ENCODE measurements at regions not wholly inside any gene's neighbourhood (a gene's known extent, or its start where the extent isn't known, plus 50 kb on each side); places are given as distances from the start of the nearest gene placed in this dataset.
A peak's percentile ranks its signal among the peaks of the same experiment; 100 is the strongest.

- H3K27me3 ChIP-seq, result no peaks in the 10 kb centered on the region
These were observed 280.5 kb downstream of the TLL1 start for GRCh38 chr4:166153548-166153947.

GRCh38 chr4:166162327-166162726, 289.3 kb downstream of the TLL1 start:
- no peak overlapping the region for H3K27ac ChIP-seq
- no peaks in the 10 kb centered on the region for H3K36me3 ChIP-seq
- H3K27me3 ChIP-seq, result no peaks in the 10 kb centered on the region
- no peak for TF ChIP-seq EP300 (IDR thresholded peaks at IDR 0.05; ENCODE audit: low read depth)
- no peak for TF ChIP-seq POLR2AphosphoS5 (IDR thresholded peaks at IDR 0.05)
- TF ChIP-seq CTCF (IDR thresholded peaks at IDR 0.05), result no peak
- no peak for TF ChIP-seq POLR2A (IDR thresholded peaks at IDR 0.05)
- no peaks in the 10 kb centered on the region for H3K4me1 ChIP-seq
- WGBS, 2 donors (ENCODE audit: low coverage in 1 of 2), result 38 to 41% methylated on average over 4 of the region's 4 CpGs
- no peak overlapping the region for H3K4me3 ChIP-seq
- no peaks in the 10 kb centered on the region for H3K9me3 ChIP-seq
- in situ Hi-C loops (cut with MboI; ENCODE audit: low pct_ligation_motif_present in 1 of 4, low pct_unique_long_range_greater_than_20kb in 1 of 4, low sequenced_read_pairs in 3 of 4), result loop anchor here in 2 of 4 donors (25.0 kb wide), 1 partner anchor 425 kb away; no protein-coding TSS in a partner anchor
- intact Hi-C loops (cut with DNase I; ENCODE audit: low total_unique reads), result no loop called here
- DNase-seq, result no peak

More at GRCh38 chr4:166153548-166153947, 280.5 kb downstream of the TLL1 start:
- Histone ChIP-seq H3K36me3 (no peaks in the 10 kb centered on the region), H3K4me3 (no peak overlapping the region), H3K4me1 (no peaks in the 10 kb centered on the region), H3K27ac (no peak overlapping the region), H3K9me3 (no peaks in the 10 kb centered on the region)
- intact Hi-C loops (cut with DNase I; ENCODE audit: low total_unique reads) (no loop called here), in situ Hi-C loops (cut with MboI; ENCODE audit: low pct_ligation_motif_present in 1 of 4, low pct_unique_long_range_greater_than_20kb in 1 of 4, low sequenced_read_pairs in 3 of 4) (loop anchor here in 2 of 4 donors (25.0 kb wide), 1 partner anchor 434 kb away; no protein-coding TSS in a partner anchor)
- TF ChIP-seq EP300 (IDR thresholded peaks at IDR 0.05; ENCODE audit: low read depth) (no peak), CTCF (IDR thresholded peaks at IDR 0.05) (no peak), POLR2AphosphoS5 (IDR thresholded peaks at IDR 0.05) (no peak), POLR2A (IDR thresholded peaks at IDR 0.05) (no peak)
- DNase-seq, result no peak

- Histone ChIP-seq H3K9me3 (no peaks in the 10 kb centered on the region), H3K27ac (no peak overlapping the region), H3K27me3 (no peaks in the 10 kb centered on the region), H3K36me3 (no peaks in the 10 kb centered on the region), H3K4me1 (no peaks in the 10 kb centered on the region), H3K4me3 (no peak overlapping the region)
- intact Hi-C loops (cut with DNase I; ENCODE audit: low total_unique reads) (no loop called here), in situ Hi-C loops (cut with MboI; ENCODE audit: low pct_ligation_motif_present in 1 of 4, low pct_unique_long_range_greater_than_20kb in 1 of 4, low sequenced_read_pairs in 3 of 4) (loop anchor here in 2 of 4 donors (25.0 kb wide), 1 partner anchor 421 kb away; no protein-coding TSS in a partner anchor)
- WGBS, 2 donors (ENCODE audit: low coverage in 1 of 2), result 1 to 3% methylated on average over 7 of the region's 7 CpGs
- no peak for DNase-seq
- TF ChIP-seq POLR2AphosphoS5 (IDR thresholded peaks at IDR 0.05) (no peak), POLR2A (IDR thresholded peaks at IDR 0.05) (no peak), EP300 (IDR thresholded peaks at IDR 0.05; ENCODE audit: low read depth) (no peak), CTCF (IDR thresholded peaks at IDR 0.05) (peak; percentile 55 to 70 (median 62))
These were observed 292.9 kb downstream of the TLL1 start for GRCh38 chr4:166165829-166166420.

GRCh38 chr4:166169111-166169510, 296.1 kb downstream of the TLL1 start:
- DNase-seq, result no peak
- intact Hi-C loops (cut with DNase I; ENCODE audit: low total_unique reads) (no loop called here), in situ Hi-C loops (cut with MboI; ENCODE audit: low pct_ligation_motif_present in 1 of 4, low pct_unique_long_range_greater_than_20kb in 1 of 4, low sequenced_read_pairs in 3 of 4) (loop anchor here in 2 of 4 donors (25.0 kb wide), 1 partner anchor 418 kb away; no protein-coding TSS in a partner anchor)
- Histone ChIP-seq H3K36me3 (no peaks in the 10 kb centered on the region), H3K27me3 (no peaks in the 10 kb centered on the region), H3K27ac (no peak overlapping the region), H3K4me1 (no peaks in the 10 kb centered on the region), H3K9me3 (no peaks in the 10 kb centered on the region), H3K4me3 (no peak overlapping the region)
- WGBS, 2 donors (ENCODE audit: low coverage in 1 of 2), result 29 to 47% methylated on average over 2 to 3 of the region's 3 CpGs
- TF ChIP-seq POLR2A (IDR thresholded peaks at IDR 0.05), result no peak
- TF ChIP-seq EP300 (IDR thresholded peaks at IDR 0.05; ENCODE audit: low read depth), result no peak
- no peak for TF ChIP-seq CTCF (IDR thresholded peaks at IDR 0.05)
- no peak for TF ChIP-seq POLR2AphosphoS5 (IDR thresholded peaks at IDR 0.05)
